ENCODE measurements at regions not wholly inside any gene's neighbourhood (a gene's known extent, or its start where the extent isn't known, plus 50 kb on each side); places are given as distances from the start of the nearest gene placed in this dataset.
A peak's percentile ranks its signal among the peaks of the same experiment; 100 is the strongest.

DNA sequence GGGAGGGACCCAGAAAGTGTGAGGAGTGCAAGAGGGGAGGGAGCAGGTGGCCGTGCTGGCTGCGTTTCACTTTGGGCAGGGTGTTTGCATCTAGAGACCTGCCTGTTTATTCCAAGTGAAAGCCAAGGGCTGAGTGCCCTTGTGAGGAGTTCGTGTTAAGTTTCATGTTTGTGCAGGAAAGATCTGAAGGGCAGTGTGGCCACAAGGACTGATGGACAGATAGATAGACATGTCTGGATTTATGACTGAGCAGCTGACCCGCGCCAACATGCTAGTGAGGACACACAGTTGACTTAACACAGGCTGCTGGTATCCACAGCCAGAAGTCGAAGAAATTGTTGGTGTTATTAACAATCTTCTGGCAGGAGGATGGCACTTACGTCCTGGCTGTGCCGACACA, 387.6 kb upstream of the TNP1 start:
- H3K27ac ChIP-seq (ENCODE audit: low read depth in 1 of 2, low read length in 2 of 2): no peak overlapping the region
- no peak overlapping the region for H2AFZ ChIP-seq (ENCODE audit: insufficient read depth, low read depth, low read length, poor library complexity, severe bottlenecking)
- no peaks in the 10 kb centered on the region for H3K4me1 Mint-ChIP-seq
- H3K9me3 ChIP-seq (replicated peaks in 1 of 2; ENCODE audit: control insufficient read depth in 1 of 2, insufficient read depth in 1 of 2, low read length in 2 of 2): no peaks in the 10 kb centered on the region
- peaks cover 0 to 2% (median 0%) of the 10 kb centered on the region in 7 donors for H3K9me3 Mint-ChIP-seq
- H3K36me3 Mint-ChIP-seq: no peaks in the 10 kb centered on the region
- TF ChIP-seq, protein P1, sequence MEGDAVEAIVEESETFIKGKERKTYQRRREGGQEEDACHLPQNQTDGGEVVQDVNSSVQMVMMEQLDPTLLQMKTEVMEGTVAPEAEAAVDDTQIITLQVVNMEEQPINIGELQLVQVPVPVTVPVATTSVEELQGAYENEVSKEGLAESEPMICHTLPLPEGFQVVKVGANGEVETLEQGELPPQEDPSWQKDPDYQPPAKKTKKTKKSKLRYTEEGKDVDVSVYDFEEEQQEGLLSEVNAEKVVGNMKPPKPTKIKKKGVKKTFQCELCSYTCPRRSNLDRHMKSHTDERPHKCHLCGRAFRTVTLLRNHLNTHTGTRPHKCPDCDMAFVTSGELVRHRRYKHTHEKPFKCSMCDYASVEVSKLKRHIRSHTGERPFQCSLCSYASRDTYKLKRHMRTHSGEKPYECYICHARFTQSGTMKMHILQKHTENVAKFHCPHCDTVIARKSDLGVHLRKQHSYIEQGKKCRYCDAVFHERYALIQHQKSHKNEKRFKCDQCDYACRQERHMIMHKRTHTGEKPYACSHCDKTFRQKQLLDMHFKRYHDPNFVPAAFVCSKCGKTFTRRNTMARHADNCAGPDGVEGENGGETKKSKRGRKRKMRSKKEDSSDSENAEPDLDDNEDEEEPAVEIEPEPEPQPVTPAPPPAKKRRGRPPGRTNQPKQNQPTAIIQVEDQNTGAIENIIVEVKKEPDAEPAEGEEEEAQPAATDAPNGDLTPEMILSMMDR (IDR thresholded peaks at IDR 0.05): no peak
- DNase-seq: no peak
- H4K20me1 ChIP-seq (ENCODE audit: insufficient read depth, low read length): no peaks in the 10 kb centered on the region
- intact Hi-C loops (cut with micrococcal nuclease): loop anchor here in 1 of 2 donors (10.0 kb wide), 1 partner anchor 53 kb away; no protein-coding TSS in a partner anchor
- H3K4me1 ChIP-seq (ENCODE audit: control insufficient read depth in 1 of 2, insufficient read depth in 2 of 2, low read length in 2 of 2): peaks cover 7 to 9% of the 10 kb centered on the region in 2 donors
- H3K36me3 ChIP-seq (replicated peaks in 1 of 2; ENCODE audit: control insufficient read depth in 1 of 2, insufficient read depth in 2 of 2, low read length in 2 of 2): no peaks in the 10 kb centered on the region
- no peak overlapping the region for H3K9ac ChIP-seq (ENCODE audit: insufficient read depth, low read length, poor library complexity, severe bottlenecking)
- H3K27me3 Mint-ChIP-seq (ENCODE audit: low read depth in 3 of 3): peaks cover 17 to 26% (median 22%) of the 10 kb centered on the region in 3 donors
- no peak overlapping the region for H3K4me2 ChIP-seq (replicated peaks; ENCODE audit: extremely low read depth, low read length, poor library complexity, severe bottlenecking)
- H3K4me3 Mint-ChIP-seq: peak overlapping the region in 1 of 2 donors; percentile 52
- H3K27ac Mint-ChIP-seq: no peak overlapping the region
- no peak overlapping the region for H3K4me3 ChIP-seq (replicated peaks in 1 of 3; ENCODE audit: low read depth in 2 of 3, low read length in 3 of 3)
- no peaks in the 10 kb centered on the region for H3K79me2 ChIP-seq (ENCODE audit: insufficient read depth, low read length)
- 96% methylated on average over 8 of the region's 8 CpGs for WGBS (ENCODE audit: insufficient coverage)
- H3K27me3 ChIP-seq (ENCODE audit: control insufficient read depth in 2 of 2, insufficient read depth in 2 of 2, low read length in 2 of 2): peaks cover 35 to 75% of the 10 kb centered on the region in 2 donors

DNA sequence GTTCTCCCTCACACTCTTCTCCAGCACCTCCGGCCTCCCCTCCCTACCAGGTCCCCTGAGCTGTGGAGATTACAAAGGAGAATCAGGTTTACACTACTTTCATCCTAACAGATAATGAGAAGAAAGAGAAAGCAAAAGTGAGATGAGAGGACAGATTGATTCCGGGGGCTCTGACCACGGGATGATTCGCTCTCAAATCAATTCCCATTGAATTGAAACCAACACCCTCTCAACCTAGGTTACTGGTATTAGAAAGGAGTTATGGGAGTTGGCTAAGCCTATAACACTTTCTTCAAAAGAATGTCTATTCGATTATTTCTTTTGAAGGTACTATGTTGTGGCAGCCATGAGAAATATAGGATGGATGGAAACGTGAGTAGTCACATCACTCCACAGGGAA, 386.2 kb upstream of the TNP1 start:
- intact Hi-C loops (cut with micrococcal nuclease): loop anchor here in 1 of 2 donors (10.0 kb wide), 1 partner anchor 51 kb away; no protein-coding TSS in a partner anchor
- Mint-ChIP-seq H3K27ac (no peak overlapping the region), H3K9me3 (peaks cover 0 to 2% (median 0%) of the 10 kb centered on the region in 7 donors), H3K4me3 (peak overlapping the region in 1 of 2 donors; percentile 44), H3K4me1 (no peaks in the 10 kb centered on the region), H3K27me3 (ENCODE audit: low read depth in 3 of 3) (peaks cover 19 to 27% (median 21%) of the 10 kb centered on the region in 3 donors), H3K36me3 (no peaks in the 10 kb centered on the region)
- Histone ChIP-seq H3K36me3 (replicated peaks in 1 of 2; ENCODE audit: control insufficient read depth in 1 of 2, insufficient read depth in 2 of 2, low read length in 2 of 2) (no peaks in the 10 kb centered on the region), H3K4me3 (replicated peaks in 1 of 3; ENCODE audit: low read depth in 2 of 3, low read length in 3 of 3) (no peak overlapping the region), H2AFZ (ENCODE audit: insufficient read depth, low read depth, low read length, poor library complexity, severe bottlenecking) (no peak overlapping the region), H3K4me2 (replicated peaks; ENCODE audit: extremely low read depth, low read length, poor library complexity, severe bottlenecking) (no peak overlapping the region), H3K4me1 (ENCODE audit: control insufficient read depth in 1 of 2, insufficient read depth in 2 of 2, low read length in 2 of 2) (peaks cover 7 to 9% of the 10 kb centered on the region in 2 donors), H3K27me3 (ENCODE audit: control insufficient read depth in 2 of 2, insufficient read depth in 2 of 2, low read length in 2 of 2) (peaks cover 31 to 72% of the 10 kb centered on the region in 2 donors), H3K9me3 (replicated peaks in 1 of 2; ENCODE audit: control insufficient read depth in 1 of 2, insufficient read depth in 1 of 2, low read length in 2 of 2) (no peaks in the 10 kb centered on the region), H3K27ac (ENCODE audit: low read depth in 1 of 2, low read length in 2 of 2) (no peak overlapping the region), H3K9ac (ENCODE audit: insufficient read depth, low read length, poor library complexity, severe bottlenecking) (no peak overlapping the region), H3K79me2 (ENCODE audit: insufficient read depth, low read length) (no peaks in the 10 kb centered on the region), H4K20me1 (ENCODE audit: insufficient read depth, low read length) (no peaks in the 10 kb centered on the region)
- DNase-seq: no peak
- TF ChIP-seq, protein P1 (IDR thresholded peaks at IDR 0.05): no peak
- no CpG with 5 or more reads among the region's 6 CpGs for WGBS (ENCODE audit: insufficient coverage)

Measured in CD14-positive monocyte (primary cell).